HG02973 (cell line): ENCODE measurements at regions not wholly inside any gene's neighbourhood (a gene's known extent, or its start where the extent isn't known, plus 50 kb on each side); places are given as distances from the start of the nearest gene placed in this dataset.
"Not testable (repeated sequence)": the region's sequence is repeated elsewhere in the genome, so short reads cannot be mapped to it uniquely, and the experiment has no call there.

Source experiments
- ATAC-seq: cut with Tn5 transposase; IDR thresholded peaks from one replicate; pipeline ENCODE4 v1.9.1; 2021; ENCODE audit warnings: moderate library complexity; ENCODE audit not compliant: unreplicated experiment

- no peak for ATAC-seq
These were observed 270.9 kb downstream of the SPRY1 start for GRCh38 chr4:123667496-123667895.

GRCh38 chr4:123667991-123668390, 271.4 kb downstream of the SPRY1 start:
- no peak for ATAC-seq

GRCh38 chr4:123671636-123672404, 275.2 kb downstream of the SPRY1 start:
- ATAC-seq = peak; percentile 96

GRCh38 chr4:123672987-123673386, 276.4 kb downstream of the SPRY1 start:
- no peak for ATAC-seq

- no peak for ATAC-seq
These were observed 277.4 kb downstream of the SPRY1 start for GRCh38 chr4:123673971-123674370.

- no peak for ATAC-seq
These were observed 278.3 kb downstream of the SPRY1 start for GRCh38 chr4:123674762-123675465.

- no peak for ATAC-seq
These were observed 279.0 kb downstream of the SPRY1 start for GRCh38 chr4:123675567-123675966.

GRCh38 chr4:123676071-123676889, 279.7 kb downstream of the SPRY1 start:
- ATAC-seq = no peak

- no peak for ATAC-seq
These were observed 280.3 kb downstream of the SPRY1 start for GRCh38 chr4:123676890-123677229.

- ATAC-seq = no peak
These were observed 286.3 kb downstream of the SPRY1 start for GRCh38 chr4:123682931-123683330.

- not testable (repeated sequence) for ATAC-seq
These were observed 288.3 kb downstream of the SPRY1 start for GRCh38 chr4:123684937-123685336.

- ATAC-seq = not testable (repeated sequence)
These were observed 298.9 kb downstream of the SPRY1 start for GRCh38 chr4:123695531-123695930.

GRCh38 chr4:123696687-123697086, 300.1 kb downstream of the SPRY1 start:
- ATAC-seq = no peak

GRCh38 chr4:123698556-123698955, 302.0 kb downstream of the SPRY1 start:
- no peak for ATAC-seq

GRCh38 chr4:123699880-123700771, 303.5 kb downstream of the SPRY1 start:
- ATAC-seq = no peak

- ATAC-seq = no peak
These were observed 304.6 kb downstream of the SPRY1 start for GRCh38 chr4:123701131-123701575.

GRCh38 chr4:123705419-123705818, 308.8 kb downstream of the SPRY1 start:
- no peak for ATAC-seq

- no peak for ATAC-seq
These were observed 310.4 kb downstream of the SPRY1 start for GRCh38 chr4:123706973-123707372.

GRCh38 chr4:123708902-123709301, 312.3 kb downstream of the SPRY1 start:
- no peak for ATAC-seq

GRCh38 chr4:123709336-123709735, 312.7 kb downstream of the SPRY1 start:
- ATAC-seq = no peak

GRCh38 chr4:123731035-123731434, 334.4 kb downstream of the SPRY1 start:
- ATAC-seq = no peak
